ENCODE measurements at regions not wholly inside any gene's neighbourhood (a gene's known extent, or its start where the extent isn't known, plus 50 kb on each side); places are given as distances from the start of the nearest gene placed in this dataset.

- TF ChIP-seq POLR2A (IDR thresholded peaks at IDR 0.05; ENCODE audit: low read length) (no peak), GATA1 (IDR thresholded peaks at IDR 0.05; ENCODE audit: low read depth, low read length) (no peak)
Observed at GRCh38 chr6:9484091-9484490, 930.8 kb downstream of the TFAP2A start.
